GM19467 (cell line): ENCODE measurements at regions not wholly inside any gene's neighbourhood (a gene's known extent, or its start where the extent isn't known, plus 50 kb on each side); places are given as distances from the start of the nearest gene placed in this dataset.
"Not testable (repeated sequence)": the region's sequence is repeated elsewhere in the genome, so short reads cannot be mapped to it uniquely, and the experiment has no call there.

ENCODE experiments used
- ATAC-seq: cut with Tn5 transposase; IDR thresholded peaks from one replicate; pipeline ENCODE4 v1.9.1; 2021; ENCODE audit warnings: mild to moderate bottlenecking, moderate library complexity; ENCODE audit not compliant: unreplicated experiment

GRCh38 chr10:53357587-53357986 lies 585.0 kb upstream of the MBL2 start:
- ATAC-seq = no peak

GRCh38 chr10:53356616-53357349 lies 584.2 kb upstream of the MBL2 start:
- no peak for ATAC-seq

GRCh38 chr10:53342531-53342930 lies 569.9 kb upstream of the MBL2 start:
- ATAC-seq = not testable (repeated sequence)

- ATAC-seq = not testable (repeated sequence)
Observed at GRCh38 chr10:53338199-53338598, 565.6 kb upstream of the MBL2 start.

GRCh38 chr10:53335803-53336422 lies 563.3 kb upstream of the MBL2 start:
- ATAC-seq = not testable (repeated sequence)

GRCh38 chr10:53331460-53331859 lies 558.9 kb upstream of the MBL2 start:
- no peak for ATAC-seq

- ATAC-seq = not testable (repeated sequence)
Observed at GRCh38 chr10:53326401-53327305, 554.1 kb upstream of the MBL2 start.

- no peak for ATAC-seq
Observed at GRCh38 chr10:53325066-53325465, 552.5 kb upstream of the MBL2 start.

GRCh38 chr10:53315709-53316108 lies 543.1 kb upstream of the MBL2 start:
- ATAC-seq = no peak

- no peak for ATAC-seq
Observed at GRCh38 chr10:53314876-53315275, 542.3 kb upstream of the MBL2 start.

GRCh38 chr10:53298443-53298842 lies 525.9 kb upstream of the MBL2 start:
- ATAC-seq = no peak

- ATAC-seq = no peak
Observed at GRCh38 chr10:53284615-53285182, 512.1 kb upstream of the MBL2 start.

- ATAC-seq = no peak
Observed at GRCh38 chr10:53276797-53277196, 504.2 kb upstream of the MBL2 start.

GRCh38 chr10:53269482-53269881 lies 496.9 kb upstream of the MBL2 start:
- no peak for ATAC-seq

- ATAC-seq = no peak
Observed at GRCh38 chr10:53260213-53260612, 487.6 kb upstream of the MBL2 start.

GRCh38 chr10:53256623-53257022 lies 484.0 kb upstream of the MBL2 start:
- ATAC-seq = no peak

- no peak for ATAC-seq
Observed at GRCh38 chr10:53255661-53256205, 483.1 kb upstream of the MBL2 start.

GRCh38 chr10:53253221-53253620 lies 480.6 kb upstream of the MBL2 start:
- ATAC-seq = no peak

- ATAC-seq = no peak
Observed at GRCh38 chr10:53239873-53240272, 467.3 kb upstream of the MBL2 start.

GRCh38 chr10:53236941-53237340 lies 464.4 kb upstream of the MBL2 start:
- no peak for ATAC-seq

GRCh38 chr10:53233749-53234148 lies 461.2 kb upstream of the MBL2 start:
- no peak for ATAC-seq
